ENCODE measurements at regions not wholly inside any gene's neighbourhood (a gene's known extent, or its start where the extent isn't known, plus 50 kb on each side); places are given as distances from the start of the nearest gene placed in this dataset.
"Not testable (repeated sequence)": the region's sequence is repeated elsewhere in the genome, so short reads cannot be mapped to it uniquely, and the experiment has no call there.

DNA sequence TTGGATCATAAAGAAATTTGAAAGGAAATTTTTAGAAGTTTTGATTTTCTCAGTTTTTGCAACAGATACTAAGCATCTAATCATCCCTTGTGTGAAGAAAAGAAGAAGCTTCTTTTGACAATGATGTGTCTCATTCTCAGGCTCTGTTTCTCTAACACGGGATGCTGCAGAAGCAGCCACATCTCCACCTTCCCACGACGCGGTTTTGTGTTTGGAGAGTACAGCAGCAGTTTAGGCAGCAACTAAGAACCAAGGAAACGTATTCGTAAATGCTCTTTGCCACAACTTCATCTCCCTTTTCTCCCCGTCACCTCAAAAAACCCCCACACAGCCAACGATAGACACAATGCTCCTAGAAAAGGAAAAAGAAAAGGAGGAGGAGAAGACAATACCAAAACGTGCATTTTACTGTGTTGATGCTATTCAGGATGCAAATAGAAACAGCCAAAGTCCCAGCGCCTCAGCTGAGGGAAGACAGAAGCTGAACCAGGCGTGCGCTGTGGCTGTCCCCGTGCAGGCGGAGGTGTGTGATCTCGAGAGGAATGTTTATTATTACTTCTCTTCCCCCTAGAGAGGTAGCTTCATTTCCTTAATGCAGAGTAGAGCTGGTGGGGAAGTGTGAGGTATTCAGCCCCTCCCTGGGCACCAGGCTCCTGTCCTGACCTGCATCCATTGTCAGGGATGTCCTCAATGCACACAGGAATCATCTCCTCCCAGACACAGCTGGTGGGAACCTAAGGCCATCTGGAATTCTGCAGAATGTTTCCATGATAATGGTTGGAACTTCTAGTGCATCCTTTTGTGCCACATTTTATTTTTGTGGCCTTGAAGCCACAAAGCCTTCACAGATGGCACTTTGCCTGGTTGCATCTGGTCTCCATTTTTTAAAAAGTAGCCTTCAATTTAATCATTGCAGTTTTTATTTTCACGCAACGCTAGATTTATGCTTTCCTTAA is 174.6 kb upstream of the KLF6 start:
- TF ChIP-seq, protein P1, sequence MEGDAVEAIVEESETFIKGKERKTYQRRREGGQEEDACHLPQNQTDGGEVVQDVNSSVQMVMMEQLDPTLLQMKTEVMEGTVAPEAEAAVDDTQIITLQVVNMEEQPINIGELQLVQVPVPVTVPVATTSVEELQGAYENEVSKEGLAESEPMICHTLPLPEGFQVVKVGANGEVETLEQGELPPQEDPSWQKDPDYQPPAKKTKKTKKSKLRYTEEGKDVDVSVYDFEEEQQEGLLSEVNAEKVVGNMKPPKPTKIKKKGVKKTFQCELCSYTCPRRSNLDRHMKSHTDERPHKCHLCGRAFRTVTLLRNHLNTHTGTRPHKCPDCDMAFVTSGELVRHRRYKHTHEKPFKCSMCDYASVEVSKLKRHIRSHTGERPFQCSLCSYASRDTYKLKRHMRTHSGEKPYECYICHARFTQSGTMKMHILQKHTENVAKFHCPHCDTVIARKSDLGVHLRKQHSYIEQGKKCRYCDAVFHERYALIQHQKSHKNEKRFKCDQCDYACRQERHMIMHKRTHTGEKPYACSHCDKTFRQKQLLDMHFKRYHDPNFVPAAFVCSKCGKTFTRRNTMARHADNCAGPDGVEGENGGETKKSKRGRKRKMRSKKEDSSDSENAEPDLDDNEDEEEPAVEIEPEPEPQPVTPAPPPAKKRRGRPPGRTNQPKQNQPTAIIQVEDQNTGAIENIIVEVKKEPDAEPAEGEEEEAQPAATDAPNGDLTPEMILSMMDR (IDR thresholded peaks at IDR 0.05; ENCODE audit: low read depth, low read length) = no peak
- peak overlapping the region; percentile 44 for H3K4me3 ChIP-seq (ENCODE audit: low read depth, low read length)

DNA sequence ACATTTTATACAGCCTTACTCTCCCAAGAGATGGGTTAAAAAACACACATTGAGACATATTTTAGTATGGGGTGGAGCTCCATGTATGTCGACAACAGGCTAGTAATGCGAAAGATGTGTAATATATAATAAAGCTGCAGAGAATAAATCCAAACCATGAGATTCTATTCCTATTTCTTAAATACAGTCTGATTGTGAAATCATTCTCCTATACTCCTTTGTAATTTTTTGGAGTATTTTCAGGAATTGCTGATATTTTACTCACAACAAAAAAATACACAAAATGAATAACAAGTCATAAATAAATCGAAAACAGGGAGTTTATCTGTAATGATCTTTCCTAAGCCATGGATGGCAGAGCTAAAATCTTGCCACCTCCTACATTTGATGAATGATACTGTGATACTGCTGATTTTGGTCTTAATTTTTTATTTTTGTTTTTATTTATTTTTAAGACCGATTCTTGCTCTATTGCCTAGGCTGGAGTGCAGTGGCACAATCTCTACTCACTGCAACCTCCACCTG is 173.5 kb upstream of the KLF6 start:
- TF ChIP-seq, protein P1 (IDR thresholded peaks at IDR 0.05; ENCODE audit: low read depth, low read length) = no peak
- H3K4me3 ChIP-seq (ENCODE audit: low read depth, low read length) = no peak overlapping the region

DNA sequence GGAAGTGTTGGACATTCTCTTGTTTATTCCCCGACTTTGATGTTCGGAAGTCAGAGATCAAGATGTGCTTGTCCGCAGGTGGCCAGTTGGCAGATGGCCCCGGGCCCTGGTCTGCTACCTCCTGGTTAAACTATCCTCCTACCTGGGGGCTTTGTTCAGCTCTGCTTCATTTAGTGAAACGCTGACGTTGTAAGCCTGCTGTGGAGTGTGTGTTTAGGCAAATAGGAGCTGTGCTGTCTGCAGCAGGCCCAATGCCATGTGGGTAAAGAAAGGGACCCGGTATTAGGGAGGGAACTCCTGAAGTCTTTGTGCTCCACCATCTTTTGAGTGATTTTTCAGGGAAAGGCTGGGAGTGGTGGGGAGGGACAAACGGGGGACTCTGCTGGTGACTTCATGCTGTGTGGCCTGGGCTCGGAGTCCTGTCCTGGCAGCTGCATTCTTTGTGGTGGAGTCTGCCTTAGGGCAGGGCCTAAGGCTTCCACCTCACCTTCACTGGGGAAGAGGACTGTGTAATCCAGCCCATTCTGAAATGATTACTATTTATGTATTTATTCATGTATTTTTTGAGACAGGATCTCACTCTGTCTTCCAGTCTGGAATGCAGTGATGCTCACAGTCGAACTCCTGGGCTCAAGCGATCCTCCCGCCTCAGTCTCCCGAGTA is 171.1 kb upstream of the KLF6 start:
- TF ChIP-seq, protein P1 (IDR thresholded peaks at IDR 0.05; ENCODE audit: low read depth, low read length) = no peak
- H3K4me3 ChIP-seq (ENCODE audit: low read depth, low read length) = no peak overlapping the region

DNA sequence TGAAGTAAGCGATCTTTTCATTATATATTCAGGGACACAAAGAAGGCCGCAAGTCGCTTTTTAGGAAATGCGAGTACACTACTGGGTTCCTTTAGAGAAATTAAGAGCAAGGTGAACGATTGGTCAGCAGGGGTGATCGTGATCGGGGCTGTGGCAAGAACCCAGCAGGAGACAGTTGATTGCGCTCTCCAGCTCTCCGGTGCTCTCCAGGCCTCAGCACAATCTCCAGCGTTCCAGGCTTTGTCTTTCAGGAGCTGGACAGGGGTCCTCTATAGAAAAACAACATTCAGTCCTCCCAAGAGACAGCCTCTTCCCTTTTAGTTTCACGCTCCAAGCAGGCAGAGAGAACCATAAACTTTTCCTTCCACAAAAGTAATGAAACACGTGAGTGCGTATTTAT is 170.5 kb upstream of the KLF6 start:
- H3K4me3 ChIP-seq (ENCODE audit: low read depth, low read length) = no peak overlapping the region
- TF ChIP-seq, protein P1 (IDR thresholded peaks at IDR 0.05; ENCODE audit: low read depth, low read length) = no peak

DNA sequence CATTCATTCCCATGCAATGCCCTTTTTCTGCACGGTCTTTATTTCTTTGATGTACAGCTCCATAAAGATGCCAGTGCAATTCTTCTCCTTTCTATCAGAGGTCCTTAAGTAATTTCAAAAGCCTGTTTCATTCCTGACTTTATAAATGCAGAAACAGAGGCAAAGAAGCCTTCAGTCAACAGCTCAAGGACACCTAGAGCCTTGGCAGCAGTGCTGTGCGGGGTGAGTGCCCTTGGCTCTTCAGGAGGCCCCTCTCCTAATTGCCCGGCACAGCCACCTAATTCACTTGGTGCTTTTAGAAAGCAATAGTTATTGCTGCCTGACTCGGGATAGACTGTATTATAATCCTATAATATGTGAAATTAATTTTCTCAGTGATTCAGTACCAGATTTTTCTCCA is 169.6 kb upstream of the KLF6 start:
- TF ChIP-seq, protein P1 (IDR thresholded peaks at IDR 0.05; ENCODE audit: low read depth, low read length) = no peak
- no peak overlapping the region for H3K4me3 ChIP-seq (ENCODE audit: low read depth, low read length)

DNA sequence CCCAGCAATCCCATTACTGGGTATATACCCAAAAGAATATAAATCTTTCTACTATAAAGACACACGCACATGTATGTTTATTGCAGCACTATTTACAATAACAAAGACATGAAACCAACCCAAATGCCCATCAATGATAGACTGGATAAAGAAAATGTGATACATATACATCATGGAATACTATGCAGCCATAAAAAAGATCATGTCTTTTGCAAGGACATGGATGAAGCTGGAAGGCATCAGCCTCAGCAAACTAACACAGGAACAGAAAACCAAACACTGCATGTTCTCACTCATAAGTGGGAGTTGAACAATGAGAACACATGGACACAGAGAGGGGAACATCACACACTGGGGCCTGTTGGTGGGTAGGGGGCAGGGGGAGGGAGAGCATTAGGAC is 169.0 kb upstream of the KLF6 start:
- not testable (repeated sequence) for H3K4me3 ChIP-seq (ENCODE audit: low read depth, low read length)

DNA sequence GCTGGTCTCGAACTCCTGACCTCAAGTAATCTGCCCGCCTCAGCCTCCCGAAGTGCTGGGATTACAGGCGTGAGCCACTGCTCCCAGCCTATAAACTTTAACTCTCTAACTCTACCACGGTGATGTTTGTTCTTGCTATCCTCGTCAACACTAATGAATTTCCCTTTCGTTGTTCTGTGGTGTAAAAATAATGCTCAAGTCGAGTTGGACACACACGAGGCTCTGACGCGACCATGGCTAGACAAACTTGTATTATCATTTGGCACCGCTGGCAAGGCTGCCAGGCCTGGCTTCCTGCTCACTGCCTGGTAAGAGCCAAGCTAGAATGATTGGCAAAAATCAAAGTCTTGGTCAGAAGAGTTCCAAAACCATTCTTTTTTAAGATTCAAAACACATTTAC is 167.0 kb upstream of the KLF6 start:
- H3K4me3 ChIP-seq (ENCODE audit: low read depth, low read length) = no peak overlapping the region
- TF ChIP-seq, protein P1 (IDR thresholded peaks at IDR 0.05; ENCODE audit: low read depth, low read length) = no peak
